ENCODE measurements at regions not wholly inside any gene's neighbourhood (a gene's known extent, or its start where the extent isn't known, plus 50 kb on each side); places are given as distances from the start of the nearest gene placed in this dataset.

GRCh38 chr4:18155067-18156041, 133.8 kb upstream of the LCORL start:
- Histone ChIP-seq H3K4me1 (no peaks in the 10 kb centered on the region), H3K27ac (no peak overlapping the region), H3K36me3 (no peaks in the 10 kb centered on the region), H3K9me3 (no peaks in the 10 kb centered on the region), H3K27me3 (no peaks in the 10 kb centered on the region), H3K4me3 (no peak overlapping the region)
- intact Hi-C loops (cut with DNase I), result no loop called here
- 58 to 60% methylated on average over 2 of the region's 2 CpGs for WGBS, 2 donors
- peak in 1 of 4 donors; percentile 45 for ATAC-seq
- FAIRE-seq, result no peak
- no peak for TF ChIP-seq CTCF (IDR thresholded peaks at IDR 0.05)
- no peak for DNase-seq

GRCh38 chr4:18138076-18138665, 116.6 kb upstream of the LCORL start:
- WGBS, 2 donors, result 74 to 76% methylated on average over 9 of the region's 9 CpGs
- intact Hi-C loops (cut with DNase I), result no loop called here
- Histone ChIP-seq H3K4me1 (no peaks in the 10 kb centered on the region), H3K4me3 (no peak overlapping the region), H3K27me3 (no peaks in the 10 kb centered on the region), H3K9me3 (no peaks in the 10 kb centered on the region), H3K27ac (no peak overlapping the region), H3K36me3 (no peaks in the 10 kb centered on the region)
- FAIRE-seq (no peak), ATAC-seq (no peak), DNase-seq (no peak)
- TF ChIP-seq CTCF (IDR thresholded peaks at IDR 0.05), result no peak

- Histone ChIP-seq H3K27me3 (no peaks in the 10 kb centered on the region), H3K27ac (no peak overlapping the region), H3K4me1 (no peaks in the 10 kb centered on the region), H3K36me3 (no peaks in the 10 kb centered on the region), H3K9me3 (no peaks in the 10 kb centered on the region), H3K4me3 (no peak overlapping the region)
- ATAC-seq, result no peak
- TF ChIP-seq CTCF (IDR thresholded peaks at IDR 0.05), result no peak
- intact Hi-C loops (cut with DNase I), result no loop called here
- no peak for DNase-seq
- FAIRE-seq, result no peak
Measured at GRCh38 chr4:18134111-18134510, 112.6 kb upstream of the LCORL start.

- 86 to 98% methylated on average over 3 of the region's 3 CpGs for WGBS, 2 donors
- no peaks in the 10 kb centered on the region for H3K9me3 ChIP-seq
- intact Hi-C loops (cut with DNase I), result no loop called here
- no peak for TF ChIP-seq CTCF (IDR thresholded peaks at IDR 0.05)
- no peaks in the 10 kb centered on the region for H3K4me1 ChIP-seq
- H3K36me3 ChIP-seq, result no peaks in the 10 kb centered on the region
- ATAC-seq (no peak), DNase-seq (no peak), FAIRE-seq (no peak)
- no peak overlapping the region for H3K4me3 ChIP-seq
- no peak overlapping the region for H3K27ac ChIP-seq
- H3K27me3 ChIP-seq, result no peaks in the 10 kb centered on the region
Measured at GRCh38 chr4:18130256-18130655, 108.7 kb upstream of the LCORL start.

GRCh38 chr4:18128241-18128640, 106.7 kb upstream of the LCORL start:
- Histone ChIP-seq H3K27me3 (no peaks in the 10 kb centered on the region), H3K36me3 (no peaks in the 10 kb centered on the region), H3K4me3 (no peak overlapping the region), H3K27ac (no peak overlapping the region), H3K4me1 (no peaks in the 10 kb centered on the region), H3K9me3 (no peaks in the 10 kb centered on the region)
- no peak for ATAC-seq
- no peak for FAIRE-seq
- intact Hi-C loops (cut with DNase I), result no loop called here
- TF ChIP-seq CTCF (IDR thresholded peaks at IDR 0.05), result no peak
- DNase-seq, result no peak
